ENCODE measurements at regions not wholly inside any gene's neighbourhood (a gene's known extent, or its start where the extent isn't known, plus 50 kb on each side); places are given as distances from the start of the nearest gene placed in this dataset.

DNA sequence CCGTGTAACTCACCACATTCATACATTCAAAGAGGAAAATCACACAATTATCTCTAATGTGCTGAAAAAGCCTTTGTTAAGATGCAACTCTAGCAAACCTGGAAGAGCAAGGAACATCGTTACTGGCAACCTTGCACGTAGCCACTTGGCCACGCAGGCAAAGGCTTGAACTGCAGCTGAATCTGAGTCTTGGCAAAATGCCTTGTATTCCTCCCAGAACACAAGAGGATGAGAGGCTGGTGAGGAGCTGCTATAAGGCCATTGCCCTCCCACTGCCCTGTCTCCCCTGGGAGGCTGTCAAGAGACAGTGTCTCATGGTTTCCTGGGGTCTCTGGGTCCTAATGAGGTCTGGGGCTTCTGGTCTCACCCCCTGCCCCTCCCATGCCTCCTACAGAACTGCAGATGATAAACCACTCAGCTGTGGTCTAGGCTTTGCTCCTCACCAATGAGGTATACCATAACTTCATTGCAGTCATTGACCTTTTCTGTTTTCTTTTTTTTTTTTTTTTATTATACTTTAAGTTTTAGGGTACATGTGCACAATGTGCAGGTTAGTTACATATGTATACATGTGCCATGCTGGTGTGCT is 141.4 kb downstream of the SPP2 start:
- intact Hi-C loops (cut with micrococcal nuclease) (no loop called here), dilution Hi-C loops (cut with MboI; ENCODE audit: extremely low pct_ligation_motif_present, low sequenced_read_pairs) (no loop called here)
- Histone ChIP-seq H3K4me2 (ENCODE audit: insufficient read depth, low read length) (no peak overlapping the region), H3K4me1 (ENCODE audit: control insufficient read depth, extremely low read depth, insufficient read depth, low read length) (no peaks in the 10 kb centered on the region), H3K79me2 (ENCODE audit: control insufficient read depth, insufficient read depth, low read length) (no peaks in the 10 kb centered on the region), H3K9me3 (replicated peaks; ENCODE audit: control insufficient read depth, insufficient read depth, low read length) (no peaks in the 10 kb centered on the region), H2AFZ (ENCODE audit: low read depth, low read length) (no peak overlapping the region), H3K4me3 (replicated peaks in 1 of 3; ENCODE audit: insufficient read depth in 1 of 3, low read depth in 1 of 3, low read length in 3 of 3) (no peak overlapping the region), H4K20me1 (replicated peaks; ENCODE audit: control insufficient read depth, extremely low read depth, insufficient read depth, low read length) (no peaks in the 10 kb centered on the region), H3K36me3 (ENCODE audit: control insufficient read depth in 2 of 2, extremely low read depth in 1 of 2, insufficient read depth in 2 of 2, low read length in 2 of 2) (no peaks in the 10 kb centered on the region), H3K9me1 (replicated peaks; ENCODE audit: control insufficient read depth, extremely low read depth, insufficient read depth, low read length) (no peaks in the 10 kb centered on the region), H3K9ac (replicated peaks; ENCODE audit: extremely low read depth, insufficient read depth, low read length) (no peak overlapping the region), H3K27me3 (ENCODE audit: control insufficient read depth in 2 of 2, insufficient read depth in 2 of 2, low read length in 2 of 2) (peaks cover 5% of the 10 kb centered on the region in 2 experiments), H3K27ac (ENCODE audit: insufficient read depth, low read depth, low read length) (no peak overlapping the region)
- no TSS peak for BruUV-seq (replicated peaks)
- CTCF ChIA-PET, result interaction anchor here (1.0 to 1.3 kb wide), 2 partner anchors 11 to 56 kb away, joined by 3 to 4 read pairs; no protein-coding TSS in a partner anchor
- FAIRE-seq, result no peak
- TF ChIP-seq FOS (IDR thresholded peaks at IDR 0.05; ENCODE audit: borderline replicate concordance, insufficient read depth, low read length), result no peak
- TF ChIP-seq, protein P1, sequence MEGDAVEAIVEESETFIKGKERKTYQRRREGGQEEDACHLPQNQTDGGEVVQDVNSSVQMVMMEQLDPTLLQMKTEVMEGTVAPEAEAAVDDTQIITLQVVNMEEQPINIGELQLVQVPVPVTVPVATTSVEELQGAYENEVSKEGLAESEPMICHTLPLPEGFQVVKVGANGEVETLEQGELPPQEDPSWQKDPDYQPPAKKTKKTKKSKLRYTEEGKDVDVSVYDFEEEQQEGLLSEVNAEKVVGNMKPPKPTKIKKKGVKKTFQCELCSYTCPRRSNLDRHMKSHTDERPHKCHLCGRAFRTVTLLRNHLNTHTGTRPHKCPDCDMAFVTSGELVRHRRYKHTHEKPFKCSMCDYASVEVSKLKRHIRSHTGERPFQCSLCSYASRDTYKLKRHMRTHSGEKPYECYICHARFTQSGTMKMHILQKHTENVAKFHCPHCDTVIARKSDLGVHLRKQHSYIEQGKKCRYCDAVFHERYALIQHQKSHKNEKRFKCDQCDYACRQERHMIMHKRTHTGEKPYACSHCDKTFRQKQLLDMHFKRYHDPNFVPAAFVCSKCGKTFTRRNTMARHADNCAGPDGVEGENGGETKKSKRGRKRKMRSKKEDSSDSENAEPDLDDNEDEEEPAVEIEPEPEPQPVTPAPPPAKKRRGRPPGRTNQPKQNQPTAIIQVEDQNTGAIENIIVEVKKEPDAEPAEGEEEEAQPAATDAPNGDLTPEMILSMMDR (IDR thresholded peaks at IDR 0.05; ENCODE audit: extremely low read depth in 1 of 2, insufficient read depth in 1 of 2, low read depth in 1 of 2, low read length in 2 of 2), result no peak
- TF ChIP-seq EZH2 (IDR thresholded peaks at IDR 0.05; ENCODE audit: borderline replicate concordance, low read depth, low read length, severe bottlenecking), result no peak
- no peak for TF ChIP-seq POLR2AphosphoS5 (IDR thresholded peaks at IDR 0.05; ENCODE audit: insufficient read depth, low read depth, low read length)
- no peak for TF ChIP-seq JUN (IDR thresholded peaks at IDR 0.05; ENCODE audit: borderline replicate concordance, insufficient read depth, insufficient read length, low read depth)
- DNase-seq (ENCODE audit: low read depth, low spot score), result no peak
- POLR2A ChIA-PET, result no interaction called here
